ENCODE measurements at regions not wholly inside any gene's neighbourhood (a gene's known extent, or its start where the extent isn't known, plus 50 kb on each side); places are given as distances from the start of the nearest gene placed in this dataset.

DNA sequence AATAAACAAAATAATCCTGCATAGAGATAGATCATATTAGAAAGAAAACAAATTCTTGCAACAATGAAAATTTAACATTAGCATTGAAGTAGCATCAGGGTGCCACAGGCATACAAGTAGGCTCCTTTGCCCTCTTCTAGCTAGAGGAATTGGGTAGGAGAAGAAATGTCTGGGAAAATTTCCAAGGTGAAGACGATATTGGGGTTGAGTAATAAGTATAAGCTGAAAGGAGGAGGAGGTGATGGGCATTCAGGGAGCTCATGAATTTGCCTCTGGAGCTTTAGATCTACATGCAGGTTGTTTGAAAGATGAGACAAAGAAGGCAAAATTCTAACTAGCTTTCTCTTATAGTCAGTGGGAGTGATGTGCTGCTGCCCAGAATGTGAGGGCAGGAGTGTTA, 504.9 kb downstream of the CCDC85A start:
- DNase-seq (no peak), ATAC-seq (ENCODE audit: low read depth) (no peak)
- Mint-ChIP-seq H3K4me3 (no peak overlapping the region), H3K36me3 (ENCODE audit: low read depth) (no peaks in the 10 kb centered on the region), H3K4me1 (no peaks in the 10 kb centered on the region), H3K9me3 (peaks cover 18% of the 10 kb centered on the region), H3K27ac (no peak overlapping the region), H3K27me3 (no peaks in the 10 kb centered on the region)
- ChIA-PET POLR2A (no interaction called here), CTCF (no interaction called here)
- TF ChIP-seq, protein P1, sequence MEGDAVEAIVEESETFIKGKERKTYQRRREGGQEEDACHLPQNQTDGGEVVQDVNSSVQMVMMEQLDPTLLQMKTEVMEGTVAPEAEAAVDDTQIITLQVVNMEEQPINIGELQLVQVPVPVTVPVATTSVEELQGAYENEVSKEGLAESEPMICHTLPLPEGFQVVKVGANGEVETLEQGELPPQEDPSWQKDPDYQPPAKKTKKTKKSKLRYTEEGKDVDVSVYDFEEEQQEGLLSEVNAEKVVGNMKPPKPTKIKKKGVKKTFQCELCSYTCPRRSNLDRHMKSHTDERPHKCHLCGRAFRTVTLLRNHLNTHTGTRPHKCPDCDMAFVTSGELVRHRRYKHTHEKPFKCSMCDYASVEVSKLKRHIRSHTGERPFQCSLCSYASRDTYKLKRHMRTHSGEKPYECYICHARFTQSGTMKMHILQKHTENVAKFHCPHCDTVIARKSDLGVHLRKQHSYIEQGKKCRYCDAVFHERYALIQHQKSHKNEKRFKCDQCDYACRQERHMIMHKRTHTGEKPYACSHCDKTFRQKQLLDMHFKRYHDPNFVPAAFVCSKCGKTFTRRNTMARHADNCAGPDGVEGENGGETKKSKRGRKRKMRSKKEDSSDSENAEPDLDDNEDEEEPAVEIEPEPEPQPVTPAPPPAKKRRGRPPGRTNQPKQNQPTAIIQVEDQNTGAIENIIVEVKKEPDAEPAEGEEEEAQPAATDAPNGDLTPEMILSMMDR (IDR thresholded peaks at IDR 0.05): no peak
- intact Hi-C loops (cut with micrococcal nuclease): no loop called here

DNA sequence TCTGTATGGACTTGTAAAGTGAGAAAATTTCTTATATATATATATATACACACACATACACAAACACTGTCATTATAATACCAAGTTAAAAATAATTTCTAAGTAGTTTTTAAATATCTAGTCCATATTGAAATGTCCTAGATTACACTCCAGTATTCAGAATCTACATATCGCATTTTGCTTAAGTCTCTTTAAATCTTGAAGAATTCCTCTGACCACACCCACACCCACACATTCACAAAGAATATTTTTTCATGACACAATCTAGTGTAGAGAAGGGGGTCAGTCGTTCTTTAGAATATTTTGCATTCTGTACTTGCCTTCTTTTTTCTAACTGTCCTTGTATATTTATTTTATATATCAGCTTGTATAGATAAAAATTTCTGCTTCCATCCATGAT, 509.7 kb downstream of the CCDC85A start:
- TF ChIP-seq, protein P1 (IDR thresholded peaks at IDR 0.05): no peak
- no peaks in the 10 kb centered on the region for H3K36me3 Mint-ChIP-seq (ENCODE audit: low read depth)
- ATAC-seq (ENCODE audit: low read depth) (no peak), DNase-seq (no peak)
- H3K27ac Mint-ChIP-seq: no peak overlapping the region
- ChIA-PET CTCF (no interaction called here), POLR2A (no interaction called here)
- H3K27me3 Mint-ChIP-seq: no peaks in the 10 kb centered on the region
- H3K9me3 Mint-ChIP-seq: peaks cover 12% of the 10 kb centered on the region
- intact Hi-C loops (cut with micrococcal nuclease): no loop called here
- no peaks in the 10 kb centered on the region for H3K4me1 Mint-ChIP-seq
- no peak overlapping the region for H3K4me3 Mint-ChIP-seq

DNA sequence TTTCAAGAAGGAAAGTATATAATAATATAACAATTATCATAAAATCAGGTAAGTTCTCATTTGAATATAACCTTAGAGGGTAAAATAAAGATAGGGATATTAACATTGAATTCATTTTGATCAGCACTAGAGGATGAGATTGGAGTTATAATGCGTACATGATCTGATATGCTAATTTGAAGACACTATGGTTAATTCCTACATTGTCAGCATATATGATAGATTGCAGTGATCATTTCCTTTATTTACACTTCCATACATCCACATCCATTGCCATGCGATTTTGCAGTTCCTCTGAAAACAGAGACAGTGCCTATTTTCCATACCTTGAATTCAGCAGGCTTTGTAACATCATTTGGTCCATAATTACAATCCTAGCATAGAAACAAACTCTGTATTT, 519.2 kb downstream of the CCDC85A start:
- ChIA-PET POLR2A (no interaction called here), CTCF (no interaction called here)
- Mint-ChIP-seq H3K27me3 (no peaks in the 10 kb centered on the region), H3K4me1 (no peaks in the 10 kb centered on the region), H3K9me3 (peaks cover 8% of the 10 kb centered on the region), H3K4me3 (no peak overlapping the region), H3K27ac (no peak overlapping the region), H3K36me3 (ENCODE audit: low read depth) (no peaks in the 10 kb centered on the region)
- ATAC-seq (ENCODE audit: low read depth) (no peak), DNase-seq (no peak)
- intact Hi-C loops (cut with micrococcal nuclease): no loop called here
- TF ChIP-seq, protein P1 (IDR thresholded peaks at IDR 0.05): no peak

DNA sequence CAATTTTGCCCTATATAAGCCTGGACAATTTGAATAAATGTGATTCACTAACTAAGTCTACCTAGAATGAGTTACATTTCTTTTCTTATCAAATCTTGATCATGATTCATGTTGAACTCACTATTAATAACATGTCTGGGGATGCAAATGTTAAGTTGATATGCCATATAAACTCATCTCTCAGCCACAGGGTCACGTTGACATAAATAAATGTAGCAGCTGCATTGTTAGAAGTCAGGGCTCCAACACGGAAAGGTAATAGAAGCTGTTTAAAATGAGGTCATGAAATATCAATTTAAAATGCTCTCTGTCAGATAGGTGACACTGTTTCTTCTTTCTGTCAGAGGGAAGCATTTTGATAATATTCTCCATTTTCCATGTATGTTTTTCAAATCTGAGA, 521.9 kb downstream of the CCDC85A start:
- Mint-ChIP-seq H3K27ac (no peak overlapping the region), H3K4me1 (no peaks in the 10 kb centered on the region)
- ATAC-seq (ENCODE audit: low read depth): no peak

DNA sequence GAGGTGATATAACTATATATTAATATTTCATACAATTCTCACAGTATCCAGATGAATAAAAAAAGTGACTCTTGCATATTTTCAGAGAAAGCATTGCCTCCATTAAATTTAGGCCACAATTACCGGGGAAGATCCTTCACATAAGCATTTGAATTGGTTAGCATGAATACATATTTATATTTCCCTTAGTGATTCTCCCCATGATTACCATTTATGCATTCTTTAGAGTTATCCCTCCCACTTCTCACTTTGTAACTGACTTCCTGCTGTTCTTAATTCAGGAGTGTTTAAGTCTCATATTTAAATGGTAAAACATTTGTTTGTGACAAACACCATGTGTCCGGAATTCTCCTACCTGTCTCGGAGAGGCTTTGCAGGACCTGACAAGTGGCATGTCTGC, 523.4 kb downstream of the CCDC85A start:
- H3K36me3 Mint-ChIP-seq (ENCODE audit: low read depth): no peaks in the 10 kb centered on the region
- no peaks in the 10 kb centered on the region for H3K4me1 Mint-ChIP-seq
- no peaks in the 10 kb centered on the region for H3K27me3 Mint-ChIP-seq
- no peaks in the 10 kb centered on the region for H3K9me3 Mint-ChIP-seq
- DNase-seq (no peak), ATAC-seq (ENCODE audit: low read depth) (no peak)
- ChIA-PET POLR2A (no interaction called here), CTCF (no interaction called here)
- TF ChIP-seq, protein P1 (IDR thresholded peaks at IDR 0.05): no peak
- no peak overlapping the region for H3K4me3 Mint-ChIP-seq
- H3K27ac Mint-ChIP-seq: no peak overlapping the region
- intact Hi-C loops (cut with micrococcal nuclease): no loop called here

More for the DNA sequence above, 521.9 kb downstream of the CCDC85A start:
- intact Hi-C loops (cut with micrococcal nuclease): no loop called here
- no peak for DNase-seq
- no peaks in the 10 kb centered on the region for H3K9me3 Mint-ChIP-seq
- no peaks in the 10 kb centered on the region for H3K36me3 Mint-ChIP-seq (ENCODE audit: low read depth)
- no peak overlapping the region for H3K4me3 Mint-ChIP-seq
- ChIA-PET CTCF (no interaction called here), POLR2A (no interaction called here)
- TF ChIP-seq, protein P1 (IDR thresholded peaks at IDR 0.05): no peak
- no peaks in the 10 kb centered on the region for H3K27me3 Mint-ChIP-seq

Data from activated B cell treated with CpG ODN at 0.5 μM for 24 hours (primary cell).